ENCODE measurements at regions not wholly inside any gene's neighbourhood (a gene's known extent, or its start where the extent isn't known, plus 50 kb on each side); places are given as distances from the start of the nearest gene placed in this dataset.

- DNase-seq: no peak
Observed at GRCh38 chr2:217402144-217402543, 542.3 kb upstream of the TNP1 start.

- DNase-seq: no peak
Observed at GRCh38 chr2:217399291-217399690, 539.4 kb upstream of the TNP1 start.

DNA sequence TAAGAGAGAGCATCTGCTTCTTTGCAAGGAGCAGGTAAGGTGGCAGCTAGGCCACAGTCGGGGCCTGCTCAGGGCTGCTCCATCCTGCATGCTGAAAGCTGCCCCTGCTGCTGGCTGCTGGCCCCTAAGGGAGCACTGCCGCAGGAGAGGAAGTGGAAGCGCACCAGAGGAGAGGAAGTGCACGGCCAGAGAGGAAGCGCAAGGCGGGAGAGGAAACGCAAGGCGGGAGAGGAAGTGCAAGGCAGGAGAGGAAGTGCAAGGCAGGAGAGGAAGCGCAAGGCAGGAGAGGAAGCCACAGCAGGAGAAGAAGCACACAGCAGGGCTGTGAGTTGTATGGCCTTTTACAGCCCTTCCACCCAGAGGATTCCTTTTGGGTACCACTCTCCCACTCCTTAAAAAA lies 539.0 kb upstream of the TNP1 start:
- DNase-seq: no peak

DNA sequence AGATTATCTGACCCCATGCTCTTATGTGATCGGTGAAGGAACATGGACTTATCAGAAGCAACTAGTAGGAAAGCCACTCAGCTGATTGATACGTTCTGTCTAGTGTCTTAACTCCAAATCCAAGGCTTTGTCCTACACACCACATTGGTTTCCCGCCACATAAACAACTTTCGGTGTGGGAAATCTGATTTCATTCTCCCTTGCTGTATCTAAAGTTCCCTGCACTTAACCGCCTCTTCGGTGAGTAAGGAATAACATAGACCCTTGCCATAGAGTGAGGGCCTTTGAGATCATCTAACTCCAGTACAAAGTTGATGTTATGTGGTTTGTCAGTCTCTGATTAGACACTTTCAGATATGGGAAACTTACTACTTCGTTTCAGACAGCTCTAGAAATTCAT lies 538.2 kb upstream of the TNP1 start:
- no peak for DNase-seq

GRCh38 chr2:217396586-217396985 lies 536.7 kb upstream of the TNP1 start:
- no peak for DNase-seq

DNA sequence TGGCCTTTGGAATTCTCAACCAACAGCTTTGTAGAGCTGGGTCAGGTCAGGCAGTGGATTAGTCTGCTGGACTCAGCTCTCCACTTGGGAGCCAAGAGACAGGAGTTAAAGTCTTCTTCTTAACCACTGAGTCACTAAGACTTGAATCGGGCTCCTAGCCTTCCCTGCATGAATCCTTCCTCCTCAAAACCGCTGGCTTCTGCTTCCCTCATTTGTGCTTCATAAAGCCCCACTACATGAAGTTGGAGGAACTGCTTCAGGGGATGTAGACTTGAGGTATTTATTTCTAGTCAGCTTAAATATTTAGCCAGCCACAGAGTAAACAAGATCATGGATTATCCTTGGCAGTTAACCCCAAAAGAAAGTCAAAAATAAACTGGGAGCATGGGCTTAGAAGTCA lies 536.3 kb upstream of the TNP1 start:
- no peak for DNase-seq

DNA sequence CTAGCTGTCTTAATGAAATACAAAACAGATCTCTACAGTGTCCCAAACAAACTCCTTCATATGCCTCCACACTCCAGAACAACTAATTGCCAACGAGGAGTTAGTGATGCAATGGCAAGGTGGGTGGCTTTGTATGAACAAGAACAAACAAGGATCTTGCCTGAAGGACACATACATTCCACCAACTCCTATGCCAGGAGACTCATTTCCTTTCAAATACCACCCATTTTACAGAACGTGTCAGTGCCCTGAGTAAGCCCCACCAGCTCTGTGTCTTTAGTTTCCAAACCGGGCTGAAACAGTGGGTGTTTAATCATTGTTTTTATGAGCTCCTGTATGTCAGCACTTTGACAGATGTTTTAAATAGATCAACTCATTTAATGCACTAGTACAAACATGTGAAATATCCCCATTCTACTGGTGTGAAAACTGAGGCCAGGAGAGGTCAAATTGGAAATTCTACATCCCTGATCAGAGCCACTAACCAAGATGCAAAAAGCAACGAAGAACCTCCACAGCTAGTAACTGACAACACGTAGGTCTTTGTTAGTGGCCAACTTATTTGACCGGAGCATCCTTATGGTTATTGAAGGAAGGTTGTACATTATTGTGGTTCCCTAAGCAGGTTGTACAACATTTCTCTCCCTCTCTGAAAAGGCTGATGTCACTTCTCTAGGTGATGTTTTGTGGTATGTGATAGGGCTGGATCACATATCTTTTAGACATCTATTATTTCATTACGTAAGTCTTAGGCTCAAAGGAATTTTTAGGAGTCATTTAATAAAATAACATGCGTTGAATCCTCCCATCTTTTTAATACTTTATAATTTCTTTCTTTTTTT lies 534.9 kb upstream of the TNP1 start:
- DNase-seq: no peak

- DNase-seq: no peak
Observed at GRCh38 chr2:217393585-217394032, 533.7 kb upstream of the TNP1 start.

- no peak for DNase-seq
Observed at GRCh38 chr2:217392930-217393584, 533.2 kb upstream of the TNP1 start.

DNA sequence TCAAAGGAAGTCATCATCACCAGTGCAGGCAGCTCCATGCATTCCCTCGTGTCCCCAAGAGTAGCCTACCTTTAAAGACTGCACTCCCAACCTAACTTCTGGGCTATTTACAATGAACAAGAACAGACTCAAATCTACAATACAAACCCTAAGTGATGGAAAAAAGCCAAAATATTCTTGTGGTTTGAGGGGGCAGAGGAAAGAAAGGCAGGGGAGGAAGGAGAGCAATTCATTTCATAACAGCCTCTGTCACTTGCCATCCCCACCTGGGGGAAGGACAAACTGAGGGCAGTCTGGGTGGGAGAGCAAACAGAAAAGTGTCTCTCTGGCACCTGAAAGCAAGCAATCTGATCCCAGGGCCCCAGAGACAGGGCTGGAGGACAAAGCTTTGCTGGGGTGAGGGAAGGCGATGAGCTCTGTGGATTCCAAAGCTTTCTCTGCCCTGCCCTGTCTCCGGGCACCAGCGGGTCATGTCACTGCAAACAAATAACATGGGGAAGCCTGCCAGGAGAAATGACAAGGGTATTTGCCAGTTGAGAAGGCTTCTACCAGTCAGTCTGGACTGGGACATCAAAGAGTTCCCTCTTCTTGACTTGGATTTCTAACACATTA lies 528.0 kb upstream of the TNP1 start:
- no peak for DNase-seq

- no peak for DNase-seq
Observed at GRCh38 chr2:217386041-217386440, 526.2 kb upstream of the TNP1 start.

- DNase-seq: no peak
Observed at GRCh38 chr2:217383620-217384019, 523.8 kb upstream of the TNP1 start.

DNA sequence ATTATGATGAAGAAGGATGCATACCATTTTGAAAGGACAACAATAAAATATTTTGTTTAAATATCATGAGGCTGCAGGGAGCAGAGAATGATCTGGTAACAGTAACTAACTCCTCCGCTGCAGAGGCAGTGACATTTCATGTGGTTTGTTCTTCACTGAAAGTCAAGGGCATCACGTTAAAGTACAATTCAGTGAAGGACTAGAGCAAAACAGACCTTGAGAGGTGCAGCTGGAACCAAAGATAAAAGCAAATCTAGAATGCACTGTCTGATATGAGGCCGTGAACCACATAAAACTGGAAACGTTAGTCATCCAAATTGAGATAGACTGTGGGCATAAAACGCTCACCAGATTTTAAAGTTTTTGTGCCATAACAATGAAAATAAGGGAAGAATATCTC lies 522.9 kb upstream of the TNP1 start:
- DNase-seq: no peak

DNA sequence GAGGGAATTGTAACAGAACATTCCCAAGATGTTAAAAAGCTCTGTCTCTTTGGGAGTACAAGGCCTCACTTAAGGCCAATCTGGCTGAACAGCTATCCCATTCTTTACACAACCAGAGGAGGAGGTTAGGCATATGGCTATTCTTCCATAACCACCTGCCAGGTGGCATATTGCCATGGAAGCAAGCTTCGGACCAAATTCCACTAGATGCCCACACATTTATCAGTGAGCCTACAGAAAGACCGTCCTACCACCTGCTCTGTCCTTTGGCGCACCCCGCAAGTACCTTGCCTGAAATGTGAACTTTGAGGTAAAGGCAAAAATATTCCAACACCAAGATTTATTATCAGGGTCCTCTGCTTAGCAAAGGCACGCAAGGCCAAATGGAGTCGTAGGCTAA lies 519.9 kb upstream of the TNP1 start:
- no peak for DNase-seq

DNA sequence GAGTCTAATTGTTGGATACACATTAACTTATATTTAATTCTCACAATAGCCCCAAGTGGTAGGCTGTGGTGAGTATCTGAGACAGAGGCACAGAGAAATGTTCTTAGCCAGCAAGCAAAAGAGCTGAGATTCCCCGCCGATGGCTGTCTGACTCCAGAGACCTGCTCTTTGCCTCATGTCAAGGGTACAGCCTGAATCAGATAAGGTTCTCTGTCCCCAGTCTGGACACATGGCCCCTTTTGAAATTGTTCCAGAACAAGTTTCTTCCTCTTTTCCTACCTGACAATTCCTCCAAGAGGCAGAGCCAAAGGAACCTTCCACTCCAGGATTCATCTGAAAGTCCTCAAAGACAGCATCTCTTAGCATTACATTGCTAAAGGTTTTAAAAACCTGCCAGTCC lies 512.9 kb upstream of the TNP1 start:
- no peak for DNase-seq

- no peak for DNase-seq
Observed at GRCh38 chr2:217371781-217372213, 511.9 kb upstream of the TNP1 start.

GRCh38 chr2:217370391-217370790 lies 510.5 kb upstream of the TNP1 start:
- DNase-seq: no peak

- DNase-seq: no peak
Observed at GRCh38 chr2:217367464-217367863, 507.6 kb upstream of the TNP1 start.

GRCh38 chr2:217366966-217367365 lies 507.1 kb upstream of the TNP1 start:
- DNase-seq: no peak

- DNase-seq: no peak
Observed at GRCh38 chr2:217366266-217366895, 506.5 kb upstream of the TNP1 start.

DNA sequence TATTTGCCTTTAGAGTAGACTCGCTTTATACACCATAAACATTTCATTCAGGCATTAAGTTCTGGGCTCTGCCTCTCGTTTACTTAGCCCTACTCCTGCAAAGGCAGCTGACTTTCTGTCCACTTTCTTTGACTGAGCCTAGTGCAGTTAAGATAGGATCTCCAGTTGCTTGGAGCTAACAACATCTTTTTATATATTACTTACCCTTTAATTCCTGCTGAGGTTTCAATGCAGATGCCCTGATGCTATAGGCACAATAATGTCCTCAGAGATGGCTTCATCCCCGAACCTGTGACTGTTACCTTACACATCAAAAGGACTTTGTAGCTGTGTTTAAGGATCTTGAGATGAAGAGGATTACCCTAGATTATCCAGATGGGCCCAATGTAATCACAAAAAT lies 505.8 kb upstream of the TNP1 start:
- no peak for DNase-seq

DNA sequence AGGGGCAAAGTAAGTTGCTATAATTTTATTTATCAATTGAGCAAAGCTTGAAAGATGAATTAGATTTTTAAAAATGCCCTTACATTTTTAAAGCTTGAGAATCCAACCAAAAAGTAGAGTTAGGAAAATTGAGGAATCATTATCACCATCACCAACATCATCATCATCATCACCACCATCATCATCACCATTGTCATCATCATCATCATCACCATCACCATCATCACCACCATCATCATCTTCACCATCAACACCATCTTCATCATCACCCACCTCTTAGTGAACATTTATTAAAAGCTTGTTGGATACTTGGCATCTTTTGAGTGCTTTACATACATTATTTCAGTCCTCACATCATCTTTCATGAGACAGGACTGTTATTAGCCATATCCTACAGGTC lies 504.4 kb upstream of the TNP1 start:
- DNase-seq: no peak

DNA sequence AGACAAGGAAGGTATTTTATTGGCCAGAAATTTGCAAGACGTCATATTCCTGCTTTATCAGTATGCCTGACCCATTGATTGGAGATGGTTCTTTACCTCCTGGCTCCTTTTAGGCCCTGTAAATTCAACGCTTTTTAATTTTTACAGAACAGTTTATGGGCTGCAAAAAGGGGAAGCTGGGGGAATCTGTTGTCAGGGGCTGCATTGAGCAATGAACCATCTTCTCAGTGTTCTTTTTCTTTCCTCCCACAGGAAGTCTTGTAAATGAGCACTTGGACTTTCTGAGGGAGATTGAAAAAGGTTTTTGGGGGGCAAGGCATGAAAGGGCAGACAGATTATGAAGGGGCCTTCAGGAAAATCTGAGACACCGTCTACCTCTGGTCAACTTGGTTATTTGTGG lies 503.6 kb upstream of the TNP1 start:
- no peak for DNase-seq

- no peak for DNase-seq
Observed at GRCh38 chr2:217362710-217363109, 502.8 kb upstream of the TNP1 start.

Measured in effector CD8-positive, alpha-beta T cell (primary cell).